SK-N-SH (cell line): ENCODE measurements at regions not wholly inside any gene's neighbourhood (a gene's known extent, or its start where the extent isn't known, plus 50 kb on each side); places are given as distances from the start of the nearest gene placed in this dataset.

Experiments
- CTCF ChIA-PET: fragments of 300-600, 350-600 bp; formaldehyde crosslinking; extraction: SDS; loops from one replicate; lab custom pipeline; 2021; lab: Yijun Ruan, JAX
- POLR2A ChIA-PET: fragments of 350-600 bp; sonication (Branson Sonifier 250); formaldehyde crosslinking; extraction: SDS; loops from one replicate; lab custom pipeline; 2020; ENCODE audit warnings: antibody characterized with exemption, inconsistent platforms; lab: Yijun Ruan, JAX
- DNase-seq: peaks from one replicate; pipeline ENCODE4 v3.0.0; 2012
- H2AFZ ChIP-seq: fragments of 200-600 bp; sonication (generic); 2 replicates; pipeline ENCODE4 v1.8.1; 2016; ENCODE audit warnings: antibody characterized with exemption, mild to moderate bottlenecking, low read depth
- H3F3A ChIP-seq: fragments of 200-600 bp; sonication (generic); replicated peaks from 2 replicates; pipeline ENCODE3; 2016; ENCODE audit warnings: antibody characterized with exemption, mild to moderate bottlenecking; ENCODE audit not compliant: insufficient read depth
- H3K27ac ChIP-seq, 2 experiments: fragments of 200-500 bp in 1 of 2; fragments of 200-600 bp in 1 of 2; sonication (Bioruptor generic) in 1 of 2; sonication (generic), shearing (Covaris generic) in 1 of 2; 2 replicates each; pipeline versions ENCODE4 v1.5.1 to v1.6.1; 2014 to 2016; ENCODE audit warnings: low read depth in 2 of 2, inconsistent platforms in 1 of 2, low read length in 1 of 2, mild to moderate bottlenecking in 1 of 2, mixed read lengths in 1 of 2
- H3K27me3 ChIP-seq: fragments of 200-600 bp; sonication (generic), shearing (Covaris generic); 2 replicates; pipeline ENCODE4 v1.6.1; 2016; ENCODE audit warnings: mixed run types; ENCODE audit not compliant: insufficient read depth
- H3K36me3 ChIP-seq, 2 experiments: fragments of 200-500 bp in 1 of 2; fragments of 200-600 bp in 1 of 2; sonication (Bioruptor generic) in 1 of 2; sonication (generic) in 1 of 2; replicated peaks in 1 of 2; 2 replicates each; pipeline versions ENCODE3 to v1.5.1; 2014 to 2016; ENCODE audit warnings: low read length in 1 of 2, mild to moderate bottlenecking in 1 of 2; ENCODE audit not compliant: insufficient read depth in 2 of 2, control insufficient read depth in 1 of 2
- H3K4me1 ChIP-seq, 2 experiments: fragments of 200-500 bp in 1 of 2; fragments of 200-600 bp in 1 of 2; sonication (Bioruptor generic) in 1 of 2; sonication (generic), shearing (Covaris generic) in 1 of 2; 2 replicates each; pipeline versions ENCODE4 v1.5.1 to v1.6.1; 2014 to 2016; ENCODE audit warnings: low read depth in 1 of 2, low read length in 1 of 2, mixed run types in 1 of 2; ENCODE audit not compliant: insufficient read depth in 2 of 2, control insufficient read depth in 1 of 2
- H3K4me2 ChIP-seq: fragments of 200-600 bp; sonication (generic), shearing (Covaris generic); 2 replicates; pipeline ENCODE4 v1.6.1; 2017; ENCODE audit warnings: mixed run types
- H3K4me3 ChIP-seq, 2 experiments: fragments of 200-500 bp in 1 of 2; fragments of 200-600 bp in 1 of 2; sonication (Bioruptor generic) in 1 of 2; sonication (generic), shearing (Covaris generic) in 1 of 2; 2 replicates each; pipeline versions ENCODE4 v1.5.1 to v1.8.1; 2014 to 2016; ENCODE audit warnings: low read depth in 2 of 2, inconsistent platforms in 1 of 2, low read length in 1 of 2, mild to moderate bottlenecking in 1 of 2, mixed read lengths in 1 of 2, moderate library complexity in 1 of 2
- H3K79me2 ChIP-seq: fragments of 200-600 bp; sonication (generic); 2 replicates; pipeline ENCODE4 v1.8.1; 2017; ENCODE audit warnings: mild to moderate bottlenecking; ENCODE audit not compliant: insufficient read depth
- H3K9ac ChIP-seq: fragments of 200-600 bp; sonication (generic); 2 replicates; pipeline ENCODE4 v1.6.1; 2017; ENCODE audit warnings: mixed run types
- H3K9me2 ChIP-seq: fragments of 200-600 bp; sonication (generic); 2 replicates; pipeline ENCODE4 v1.6.1; 2017; ENCODE audit warnings: mixed run types
- H3K9me3 ChIP-seq: fragments of 200-600 bp; sonication (generic); 2 replicates; pipeline ENCODE4 v1.6.1; 2017; ENCODE audit warnings: mixed run types, mild to moderate bottlenecking, moderate library complexity
- H4K20me1 ChIP-seq: fragments of 200-600 bp; sonication (generic); 2 replicates; pipeline ENCODE4 v1.6.1; 2017; ENCODE audit warnings: mild to moderate bottlenecking, mixed run types; ENCODE audit not compliant: insufficient read depth
- CHD2 ChIP-seq: fragments of 150-350 bp; IDR thresholded peaks from 2 replicates; pipeline ENCODE4 v1.6.1; 2018; ENCODE audit warnings: low read length; ENCODE audit not compliant: partially characterized antibody
- EP300 ChIP-seq, 2 experiments: IDR thresholded peaks; 2 replicates each; pipeline versions ENCODE4 v1.4.0 to v1.6.1; 2012; ENCODE audit warnings: borderline replicate concordance in 1 of 2, low read depth in 1 of 2, low read length in 1 of 2
- EZH2phosphoT487 ChIP-seq: fragments of 200-600 bp; sonication (generic); IDR thresholded peaks from 2 replicates; pipeline ENCODE4 v1.6.1; 2017; ENCODE audit warnings: low read depth, mixed run types, mild to moderate bottlenecking, antibody characterized with exemption, moderate library complexity, borderline replicate concordance
- FOXJ3 ChIP-seq: sonication (generic); formaldehyde crosslinking; IDR thresholded peaks from 2 replicates; pipeline ENCODE4 v1.5.1; 2020; ENCODE audit warnings: mild to moderate bottlenecking, missing genetic modification reagents
- FOXM1 ChIP-seq: IDR thresholded peaks from 2 replicates; pipeline ENCODE4 v1.4.0; 2012; ENCODE audit warnings: low read depth, mild to moderate bottlenecking
- GATA2 ChIP-seq: sonication (generic); formaldehyde crosslinking; IDR thresholded peaks from 2 replicates; pipeline ENCODE4 v1.5.0; 2020; ENCODE audit warnings: mild to moderate bottlenecking, missing genetic modification reagents
- MEF2A ChIP-seq: IDR thresholded peaks from 2 replicates; pipeline ENCODE4 v1.4.0; 2012; ENCODE audit warnings: low read depth, borderline replicate concordance
- MXI1 ChIP-seq: IDR thresholded peaks from 2 replicates; pipeline ENCODE4 v1.6.1; 2012; ENCODE audit warnings: mild to moderate bottlenecking, low read depth, low read length, improper control_type of control experiment
- NFIC ChIP-seq: IDR thresholded peaks from 2 replicates; pipeline ENCODE4 v1.4.0; 2012; ENCODE audit warnings: borderline replicate concordance
- RAD21 ChIP-seq: IDR thresholded peaks from 2 replicates; pipeline ENCODE4 v1.6.1; 2012; ENCODE audit warnings: mild to moderate bottlenecking, low read length
- RCOR1 ChIP-seq: fragments of 150-350 bp; IDR thresholded peaks from 2 replicates; pipeline ENCODE4 v1.6.1; 2017; ENCODE audit warnings: antibody characterized with exemption, low read length
- SMC3 ChIP-seq: IDR thresholded peaks from 2 replicates; pipeline ENCODE4 v1.6.1; 2012; ENCODE audit warnings: low read depth, low read length, improper control_type of control experiment
- YY1 ChIP-seq: IDR thresholded peaks from 2 replicates; pipeline ENCODE4 v1.4.0; 2012; ENCODE audit warnings: low read depth, mild to moderate bottlenecking
- WGBS: methylation state at CpG from one replicate; pipeline ENCODE4 v1.1.6; 2017; ENCODE audit warnings: low lambda C conversion rate; 5-methylcytosine and 5-hydroxymethylcytosine counted together
- TF ChIP-seq, protein P1 (sequence below): fragments of 150-350 bp; IDR thresholded peaks from 2 replicates; pipeline ENCODE4 v1.6.1; 2017; ENCODE audit warnings: antibody characterized with exemption, low read length, low read depth, borderline replicate concordance
- TF ChIP-seq, protein P2 (sequence below): IDR thresholded peaks from 2 replicates; pipeline ENCODE4 v1.4.0; 2012; ENCODE audit warnings: low read depth, borderline replicate concordance
- TF ChIP-seq, protein P3 (sequence below): IDR thresholded peaks from 2 replicates; pipeline ENCODE4 v1.4.0; 2012; ENCODE audit warnings: low read depth

DNA sequence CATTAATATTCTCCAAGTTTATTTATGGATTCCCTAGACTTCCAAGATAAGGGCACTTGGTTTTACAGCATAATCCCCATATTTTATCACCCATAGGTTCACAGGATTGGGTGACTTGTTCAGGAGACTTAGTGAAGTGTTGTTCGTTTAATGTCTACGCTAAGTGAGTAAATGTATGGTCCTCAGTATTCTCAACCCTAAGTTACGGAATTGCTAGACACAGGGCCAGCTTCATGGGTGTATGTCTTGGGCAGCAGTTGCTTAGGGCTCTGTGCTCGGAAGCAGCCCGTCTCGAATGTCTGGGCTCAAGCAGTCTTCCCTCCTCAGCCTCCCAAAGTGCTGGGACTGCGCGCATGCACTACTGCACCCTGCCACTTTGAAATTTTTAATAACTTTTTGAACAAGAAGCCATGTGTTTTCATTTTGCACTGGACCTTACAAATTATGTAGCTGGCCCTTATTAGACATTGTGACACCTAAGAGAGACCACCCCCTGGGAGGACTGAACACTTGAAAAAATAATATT lies 91.5 kb upstream of the ZNF217 start:
- no peak overlapping the region for H3K4me3 ChIP-seq
- no peak for TF ChIP-seq MEF2A
- no peak for TF ChIP-seq FOXJ3 (CRISPR knock-in tag)
- ChIA-PET CTCF (no interaction called here), POLR2A (no interaction called here)
- H3K9me2 ChIP-seq, result no peaks in the 10 kb centered on the region
- no peak overlapping the region for H3K9ac ChIP-seq
- H3K4me2 ChIP-seq, result no peak overlapping the region
- H3K36me3 ChIP-seq, result no peaks in the 10 kb centered on the region
- no peaks in the 10 kb centered on the region for H3K79me2 ChIP-seq
- H4K20me1 ChIP-seq, result no peaks in the 10 kb centered on the region
- H3K27ac ChIP-seq, result no peak overlapping the region
- no peaks in the 10 kb centered on the region for H3K27me3 ChIP-seq
- H2AFZ ChIP-seq, result no peak overlapping the region
- 95% methylated on average over 8 of the region's 8 CpGs for WGBS
- no peak for DNase-seq
- H3K4me1 ChIP-seq, result no peaks in the 10 kb centered on the region; a peak in 1 of 4 replicates
- H3K9me3 ChIP-seq, result no peaks in the 10 kb centered on the region
- H3F3A ChIP-seq, result no peaks in the 10 kb centered on the region

DNA sequence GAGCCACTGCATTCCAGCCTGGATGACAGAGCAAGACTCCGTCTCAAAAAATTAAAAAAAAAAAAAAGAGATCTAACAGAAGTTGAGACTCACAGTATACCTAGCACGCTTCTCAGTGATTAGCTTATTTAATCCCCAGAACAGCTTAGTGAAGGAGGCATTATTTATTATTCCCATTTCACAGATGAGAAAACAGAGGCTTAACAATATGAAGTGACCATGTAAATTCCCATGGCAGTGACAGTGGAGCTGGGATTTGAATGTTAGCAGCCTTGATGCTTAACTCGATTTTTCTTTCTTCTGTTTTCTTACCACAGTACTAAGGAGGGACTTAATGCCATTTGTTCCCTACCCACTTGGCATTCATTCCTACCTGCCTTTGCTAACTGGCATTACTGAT lies 89.9 kb upstream of the ZNF217 start:
- Histone ChIP-seq H3F3A (no peaks in the 10 kb centered on the region), H3K27me3 (no peaks in the 10 kb centered on the region), H3K9me3 (no peaks in the 10 kb centered on the region), H4K20me1 (no peaks in the 10 kb centered on the region), H3K9ac (no peak overlapping the region), H3K27ac (no peak overlapping the region), H3K79me2 (no peaks in the 10 kb centered on the region), H2AFZ (no peak overlapping the region), H3K4me2 (no peak overlapping the region), H3K4me1 (peaks cover 0 to 12% of the 10 kb centered on the region in 2 experiments; a peak in 3 of 4 replicates), H3K9me2 (no peaks in the 10 kb centered on the region), H3K36me3 (no peaks in the 10 kb centered on the region), H3K4me3 (no peak overlapping the region)
- CTCF ChIA-PET, result no interaction called here
- TF ChIP-seq RCOR1 (no peak), EZH2phosphoT487 (no peak), SMC3 (no peak), MEF2A (no peak), MXI1 (no peak), NFIC (no peak), YY1 (no peak), GATA2 (CRISPR knock-in tag) (no peak), EP300 (IDR thresholded peaks at IDR 0.05; ENCODE audit: borderline replicate concordance in 1 of 2, low read depth in 1 of 2, low read length in 1 of 2) (no peak), FOXM1 (no peak)
- WGBS, result 85% methylated on average over 3 of the region's 3 CpGs
- DNase-seq, result no peak
- POLR2A ChIA-PET, result interaction anchor here (0.7 kb wide), 1 partner anchor 25 kb away, joined by 3 read pairs; no protein-coding TSS in a partner anchor

DNA sequence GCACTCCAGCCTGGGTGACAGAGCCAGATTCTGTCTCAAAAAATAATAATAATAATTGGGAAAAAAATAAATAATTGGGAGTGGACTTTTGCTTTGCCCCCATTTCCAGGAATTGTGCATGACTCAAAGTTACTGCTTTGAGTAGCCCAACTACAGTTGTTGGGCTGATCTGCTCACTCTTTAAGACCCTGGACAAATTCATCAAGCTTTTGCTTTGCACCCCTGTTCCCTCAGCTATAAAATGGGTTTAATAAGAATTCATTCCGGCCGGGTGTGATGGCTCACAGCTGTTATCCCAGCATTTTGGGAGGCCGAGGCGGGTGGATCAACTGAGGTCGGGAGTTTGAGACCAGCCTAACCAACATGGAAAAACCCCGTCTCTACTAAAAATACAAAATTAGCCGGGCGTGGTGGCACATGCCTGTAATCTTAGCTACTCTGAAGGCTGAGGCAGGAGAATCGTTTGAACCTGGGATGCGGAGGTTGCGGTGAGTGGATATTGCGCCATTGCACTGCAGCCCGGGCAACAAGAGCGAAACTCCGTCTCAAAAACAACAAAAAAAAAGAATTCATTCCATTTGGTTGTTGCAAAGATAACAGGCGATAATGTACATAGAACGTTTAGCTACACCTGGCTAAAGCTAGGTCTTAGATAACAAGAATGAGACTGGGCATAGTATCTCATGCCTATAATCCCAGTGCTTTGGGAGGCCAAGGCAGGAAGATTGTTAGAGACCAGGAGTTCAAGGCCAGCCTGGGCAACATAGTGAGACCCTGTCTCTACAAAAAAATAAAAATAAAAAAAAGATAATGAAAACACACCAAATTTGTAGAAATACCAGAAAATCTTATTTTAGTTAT lies 87.9 kb upstream of the ZNF217 start:
- no peak overlapping the region for H3K4me2 ChIP-seq
- no peaks in the 10 kb centered on the region for H3K9me2 ChIP-seq
- POLR2A ChIA-PET, result no interaction called here
- peaks cover 0 to 22% of the 10 kb centered on the region in 2 experiments; a peak in 3 of 4 replicates for H3K4me1 ChIP-seq
- 92% methylated on average over 17 of the region's 17 CpGs for WGBS
- no peak overlapping the region for H3K27ac ChIP-seq
- no peaks in the 10 kb centered on the region for H3K9me3 ChIP-seq
- no peak for DNase-seq
- H4K20me1 ChIP-seq, result no peaks in the 10 kb centered on the region
- no peaks in the 10 kb centered on the region for H3K27me3 ChIP-seq
- CTCF ChIA-PET, result interaction anchor here (2.0 kb wide), 1 partner anchor 9 kb away, joined by 5 read pairs; no protein-coding TSS in a partner anchor
- 0 out of 2 replicates have a peak overlapping the region, but pooled peaks have one; percentile 16 for H2AFZ ChIP-seq
- no peaks in the 10 kb centered on the region for H3K36me3 ChIP-seq
- no peak overlapping the region for H3K4me3 ChIP-seq
- H3K79me2 ChIP-seq, result no peaks in the 10 kb centered on the region
- H3F3A ChIP-seq, result no peaks in the 10 kb centered on the region
- no peak overlapping the region for H3K9ac ChIP-seq
- TF ChIP-seq CHD2 (no peak), SMC3 (no peak), MEF2A (no peak), RAD21 (no peak), YY1 (no peak), RCOR1 (no peak)
- TF ChIP-seq, protein P1, sequence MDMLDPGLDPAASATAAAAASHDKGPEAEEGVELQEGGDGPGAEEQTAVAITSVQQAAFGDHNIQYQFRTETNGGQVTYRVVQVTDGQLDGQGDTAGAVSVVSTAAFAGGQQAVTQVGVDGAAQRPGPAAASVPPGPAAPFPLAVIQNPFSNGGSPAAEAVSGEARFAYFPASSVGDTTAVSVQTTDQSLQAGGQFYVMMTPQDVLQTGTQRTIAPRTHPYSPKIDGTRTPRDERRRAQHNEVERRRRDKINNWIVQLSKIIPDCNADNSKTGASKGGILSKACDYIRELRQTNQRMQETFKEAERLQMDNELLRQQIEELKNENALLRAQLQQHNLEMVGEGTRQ, result no peak
- TF ChIP-seq, protein P2, sequence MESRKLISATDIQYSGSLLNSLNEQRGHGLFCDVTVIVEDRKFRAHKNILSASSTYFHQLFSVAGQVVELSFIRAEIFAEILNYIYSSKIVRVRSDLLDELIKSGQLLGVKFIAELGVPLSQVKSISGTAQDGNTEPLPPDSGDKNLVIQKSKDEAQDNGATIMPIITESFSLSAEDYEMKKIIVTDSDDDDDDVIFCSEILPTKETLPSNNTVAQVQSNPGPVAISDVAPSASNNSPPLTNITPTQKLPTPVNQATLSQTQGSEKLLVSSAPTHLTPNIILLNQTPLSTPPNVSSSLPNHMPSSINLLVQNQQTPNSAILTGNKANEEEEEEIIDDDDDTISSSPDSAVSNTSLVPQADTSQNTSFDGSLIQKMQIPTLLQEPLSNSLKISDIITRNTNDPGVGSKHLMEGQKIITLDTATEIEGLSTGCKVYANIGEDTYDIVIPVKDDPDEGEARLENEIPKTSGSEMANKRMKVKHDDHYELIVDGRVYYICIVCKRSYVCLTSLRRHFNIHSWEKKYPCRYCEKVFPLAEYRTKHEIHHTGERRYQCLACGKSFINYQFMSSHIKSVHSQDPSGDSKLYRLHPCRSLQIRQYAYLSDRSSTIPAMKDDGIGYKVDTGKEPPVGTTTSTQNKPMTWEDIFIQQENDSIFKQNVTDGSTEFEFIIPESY, result no peak
- TF ChIP-seq, protein P3, sequence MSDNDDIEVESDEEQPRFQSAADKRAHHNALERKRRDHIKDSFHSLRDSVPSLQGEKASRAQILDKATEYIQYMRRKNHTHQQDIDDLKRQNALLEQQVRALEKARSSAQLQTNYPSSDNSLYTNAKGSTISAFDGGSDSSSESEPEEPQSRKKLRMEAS, result no peak
